Duodenal mucosa (tissue), 2 donors: ENCODE measurements at regions not wholly inside any gene's neighbourhood (a gene's known extent, or its start where the extent isn't known, plus 50 kb on each side); places are given as distances from the start of the nearest gene placed in this dataset.
"Not testable (repeated sequence)": the region's sequence is repeated elsewhere in the genome, so short reads cannot be mapped to it uniquely, and the experiment has no call there.

Experiments
- H3K27ac ChIP-seq: one replicate; pipeline ENCODE4 v1.7.0; 2013; ENCODE audit warnings: low read depth, low read length
- H3K27me3 ChIP-seq, 2 donors: one replicate each; pipeline ENCODE4 v1.7.0; 2013; ENCODE audit warnings: low read length in 2 of 2, control low read depth in 1 of 2; ENCODE audit not compliant: insufficient read depth in 2 of 2, control insufficient read depth in 1 of 2
- H3K36me3 ChIP-seq, 2 donors: one replicate each; pipeline ENCODE4 v1.7.0; 2013; ENCODE audit warnings: low read length in 2 of 2, control low read depth in 1 of 2; ENCODE audit not compliant: insufficient read depth in 2 of 2, control insufficient read depth in 1 of 2
- H3K4me1 ChIP-seq, 2 donors: one replicate each; pipeline ENCODE4 v1.7.0; 2013; ENCODE audit warnings: low read length in 2 of 2, control low read depth in 1 of 2; ENCODE audit not compliant: insufficient read depth in 2 of 2, control insufficient read depth in 1 of 2
- H3K4me3 ChIP-seq, 2 donors: one replicate each; pipeline ENCODE4 v1.7.0; 2013; ENCODE audit warnings: low read length in 2 of 2, low read depth in 1 of 2
- H3K9ac ChIP-seq, 2 donors: one replicate each; pipeline ENCODE4 v1.7.0; 2013; ENCODE audit warnings: low read length in 2 of 2, low read depth in 1 of 2
- H3K9me3 ChIP-seq, 2 donors: one replicate each; pipeline ENCODE4 v1.7.0; 2013; ENCODE audit warnings: low read length in 2 of 2, control low read depth in 1 of 2; ENCODE audit not compliant: control insufficient read depth in 1 of 2

- no peaks in the 10 kb centered on the region for H3K27me3 ChIP-seq
- H3K36me3 ChIP-seq, result no peaks in the 10 kb centered on the region
- H3K4me1 ChIP-seq, result no peaks in the 10 kb centered on the region
- no peak overlapping the region for H3K9ac ChIP-seq
- H3K27ac ChIP-seq, result no peak overlapping the region
- H3K4me3 ChIP-seq, result no peak overlapping the region
- H3K9me3 ChIP-seq, result no peaks in the 10 kb centered on the region
Observed at GRCh38 chr9:73444821-73445220, 293.2 kb downstream of the ANXA1 start.

- not testable (repeated sequence) for H3K36me3 ChIP-seq, H3K4me3 ChIP-seq, H3K27me3 ChIP-seq, H3K4me1 ChIP-seq, H3K9me3 ChIP-seq, H3K27ac ChIP-seq, H3K9ac ChIP-seq
Observed at GRCh38 chr9:73445384-73445783, 293.7 kb downstream of the ANXA1 start.

GRCh38 chr9:73446306-73446705 lies 294.6 kb downstream of the ANXA1 start:
- Histone ChIP-seq H3K4me3 (no peak overlapping the region), H3K27ac (no peak overlapping the region), H3K9ac (no peak overlapping the region), H3K36me3 (no peaks in the 10 kb centered on the region), H3K27me3 (no peaks in the 10 kb centered on the region), H3K4me1 (no peaks in the 10 kb centered on the region), H3K9me3 (no peaks in the 10 kb centered on the region)

GRCh38 chr9:73451003-73451402 lies 299.3 kb downstream of the ANXA1 start:
- Histone ChIP-seq H3K27ac (no peak overlapping the region), H3K4me3 (no peak overlapping the region), H3K9me3 (no peaks in the 10 kb centered on the region), H3K36me3 (no peaks in the 10 kb centered on the region), H3K27me3 (no peaks in the 10 kb centered on the region), H3K9ac (no peak overlapping the region), H3K4me1 (no peaks in the 10 kb centered on the region)

GRCh38 chr9:73459817-73460216 lies 308.2 kb downstream of the ANXA1 start:
- no peak overlapping the region for H3K27ac ChIP-seq
- H3K9me3 ChIP-seq, result no peaks in the 10 kb centered on the region
- no peaks in the 10 kb centered on the region for H3K27me3 ChIP-seq
- no peaks in the 10 kb centered on the region for H3K36me3 ChIP-seq
- H3K9ac ChIP-seq, result no peak overlapping the region
- no peak overlapping the region for H3K4me3 ChIP-seq
- no peaks in the 10 kb centered on the region for H3K4me1 ChIP-seq

- Histone ChIP-seq H3K4me3 (no peak overlapping the region), H3K4me1 (no peaks in the 10 kb centered on the region), H3K27me3 (no peaks in the 10 kb centered on the region), H3K9me3 (no peaks in the 10 kb centered on the region), H3K9ac (no peak overlapping the region), H3K27ac (no peak overlapping the region), H3K36me3 (no peaks in the 10 kb centered on the region)
Observed at GRCh38 chr9:73468716-73469115, 317.1 kb downstream of the ANXA1 start.

GRCh38 chr9:73470766-73471165 lies 319.1 kb downstream of the ANXA1 start:
- Histone ChIP-seq H3K27me3 (no peaks in the 10 kb centered on the region), H3K9ac (no peak overlapping the region), H3K4me3 (no peak overlapping the region), H3K9me3 (no peaks in the 10 kb centered on the region), H3K27ac (no peak overlapping the region), H3K4me1 (no peaks in the 10 kb centered on the region), H3K36me3 (no peaks in the 10 kb centered on the region)

- Histone ChIP-seq H3K36me3 (no peaks in the 10 kb centered on the region), H3K4me1 (no peaks in the 10 kb centered on the region), H3K9me3 (no peaks in the 10 kb centered on the region)
Observed at GRCh38 chr9:73474002-73474600, 322.4 kb downstream of the ANXA1 start.

GRCh38 chr9:73474625-73475024 lies 323.0 kb downstream of the ANXA1 start:
- Histone ChIP-seq H3K27ac (no peak overlapping the region), H3K9ac (no peak overlapping the region), H3K27me3 (no peaks in the 10 kb centered on the region), H3K4me1 (no peaks in the 10 kb centered on the region), H3K9me3 (no peaks in the 10 kb centered on the region), H3K36me3 (no peaks in the 10 kb centered on the region), H3K4me3 (no peak overlapping the region)

More at GRCh38 chr9:73474002-73474600, 322.4 kb downstream of the ANXA1 start:
- no peak overlapping the region for H3K27ac ChIP-seq
- H3K27me3 ChIP-seq, result no peaks in the 10 kb centered on the region
- no peak overlapping the region for H3K4me3 ChIP-seq
- H3K9ac ChIP-seq, result no peak overlapping the region

GRCh38 chr9:73494894-73495293 lies 343.2 kb downstream of the ANXA1 start:
- H3K9me3 ChIP-seq, result no peaks in the 10 kb centered on the region
- no peak overlapping the region for H3K9ac ChIP-seq
- no peak overlapping the region for H3K27ac ChIP-seq
- H3K36me3 ChIP-seq, result no peaks in the 10 kb centered on the region
- H3K4me3 ChIP-seq, result no peak overlapping the region
- H3K27me3 ChIP-seq, result no peaks in the 10 kb centered on the region
- H3K4me1 ChIP-seq, result no peaks in the 10 kb centered on the region

- no peak overlapping the region for H3K4me3 ChIP-seq
- no peaks in the 10 kb centered on the region for H3K27me3 ChIP-seq
- no peak overlapping the region for H3K27ac ChIP-seq
- H3K9me3 ChIP-seq, result no peaks in the 10 kb centered on the region
- no peaks in the 10 kb centered on the region for H3K4me1 ChIP-seq
- no peak overlapping the region for H3K9ac ChIP-seq
- no peaks in the 10 kb centered on the region for H3K36me3 ChIP-seq
Observed at GRCh38 chr9:73497796-73498195, 346.1 kb downstream of the ANXA1 start.
